B cell (primary cell): ENCODE measurements at regions not wholly inside any gene's neighbourhood (a gene's known extent, or its start where the extent isn't known, plus 50 kb on each side); places are given as distances from the start of the nearest gene placed in this dataset.

Experiments used
- ATAC-seq: fragments of 200-7000 bp; cut with Tn5 transposase; one replicate; pipeline ENCODE4 v1.10.0; 2021; ENCODE audit warnings: low read depth, mild to moderate bottlenecking, moderate number of reproducible peaks, moderate library complexity
- CTCF ChIA-PET: fragments of 350-600 bp; sonication (Branson Sonifier 250); formaldehyde crosslinking; loops from one replicate; lab custom pipeline; 2021; ENCODE audit warnings: antibody characterized with exemption, inconsistent platforms; lab: Charles Lee
- POLR2A ChIA-PET: fragments of 350-600 bp; sonication (Branson Sonifier 250); formaldehyde crosslinking; loops from one replicate; lab custom pipeline; 2021; ENCODE audit warnings: antibody characterized with exemption; lab: Charles Lee
- DNase-seq: peaks from one replicate; pipeline ENCODE4 v3.0.0; 2013
- H2AFZ ChIP-seq: 2 replicates; pipeline ENCODE4 v1.6.1; 2012; ENCODE audit warnings: mild to moderate bottlenecking, low read depth, low read length; ENCODE audit not compliant: insufficient read depth, poor library complexity, severe bottlenecking
- H3K27ac ChIP-seq, 2 donors: 1 replicate in 1 of 2; 2 replicates in 1 of 2; pipeline ENCODE4 v1.5.1; 2012 to 2013; ENCODE audit warnings: low read length in 2 of 2, mild to moderate bottlenecking in 2 of 2, moderate library complexity in 1 of 2
- H3K27me3 ChIP-seq, 4 experiments: fragments of 200-600 bp in 1 of 4; sonication (generic) in 1 of 4; replicated peaks in 1 of 4; 1 replicate in 2 of 4; 2 replicates in 2 of 4; pipeline versions ENCODE4 v1.6.1 to v1.7.0; 2013 to 2016; ENCODE audit warnings: low read length in 3 of 4, mild to moderate bottlenecking in 2 of 4, mixed read lengths in 1 of 4, moderate library complexity in 1 of 4; ENCODE audit not compliant: insufficient read depth in 4 of 4, control insufficient read depth in 3 of 4; ENCODE audit errors: control extremely low read depth in 1 of 4
- H3K36me3 ChIP-seq, 2 experiments: replicated peaks in 1 of 2; 1 replicate in 1 of 2; 2 replicates in 1 of 2; pipeline versions ENCODE4 v1.6.1 to v1.7.1; 2013; ENCODE audit warnings: low read length in 1 of 2; ENCODE audit not compliant: insufficient read depth in 2 of 2, control insufficient read depth in 1 of 2; ENCODE audit errors: control extremely low read depth in 1 of 2, extremely low read depth in 1 of 2
- H3K4me1 ChIP-seq, 2 donors: fragments of 200-600 bp in 1 of 2; sonication (generic) in 1 of 2; 1 replicate in 1 of 2; 2 replicates in 1 of 2; pipeline versions ENCODE4 v1.5.1 to v1.6.1; 2013 to 2017; ENCODE audit warnings: low read length in 2 of 2; ENCODE audit not compliant: control insufficient read depth in 2 of 2, insufficient read depth in 2 of 2
- H3K4me2 ChIP-seq: replicated peaks from 2 replicates; pipeline ENCODE3; 2012; ENCODE audit warnings: mild to moderate bottlenecking, low read depth, low read length; ENCODE audit not compliant: poor library complexity, severe bottlenecking
- H3K4me3 ChIP-seq, 5 experiments: fragments of 200-600 bp in 1 of 5; sonication (generic) in 1 of 5; 1 replicate in 3 of 5; 2 replicates in 2 of 5; pipeline versions ENCODE4 v1.5.1 to v1.7.0; 2011 to 2016; ENCODE audit warnings: low read length in 4 of 5, mild to moderate bottlenecking in 4 of 5, low read depth in 2 of 5, control low read depth in 1 of 5, moderate library complexity in 1 of 5; ENCODE audit not compliant: insufficient read depth in 1 of 5; ENCODE audit errors: control extremely low read depth in 1 of 5, extremely low read depth in 1 of 5
- H3K79me2 ChIP-seq: fragments of 200-600 bp; sonication (generic); one replicate; pipeline ENCODE4 v1.6.0; 2016; ENCODE audit warnings: low read length; ENCODE audit not compliant: control insufficient read depth, insufficient read depth
- H3K9ac ChIP-seq: fragments of 200-600 bp; sonication (generic); 2 replicates; pipeline ENCODE4 v1.6.1; 2017; ENCODE audit warnings: mild to moderate bottlenecking, low read length, moderate library complexity
- H3K9me3 ChIP-seq, 3 donors: one replicate each; pipeline versions ENCODE4 v1.6.1 to v1.7.1; 2013; ENCODE audit warnings: low read length in 2 of 3; ENCODE audit not compliant: control insufficient read depth in 2 of 3, insufficient read depth in 1 of 3; ENCODE audit errors: control extremely low read depth in 1 of 3
- H4K20me1 ChIP-seq: 2 replicates; pipeline ENCODE4 v1.6.0; 2012; ENCODE audit warnings: mild to moderate bottlenecking, low read length; ENCODE audit not compliant: insufficient read depth, control insufficient read depth, poor library complexity, severe bottlenecking
- H3K27ac Mint-ChIP-seq: one replicate; pipeline ENCODE4 v1.8.0; 2021; ENCODE audit warnings: mixed read lengths
- H3K27me3 Mint-ChIP-seq: one replicate; pipeline ENCODE4 v1.8.0; 2021; ENCODE audit warnings: mixed read lengths
- H3K4me1 Mint-ChIP-seq: one replicate; pipeline ENCODE4 v1.8.0; 2021; ENCODE audit warnings: mixed read lengths
- H3K4me3 Mint-ChIP-seq: one replicate; pipeline ENCODE4 v1.8.0; 2021; ENCODE audit warnings: mixed read lengths
- H3K9me3 Mint-ChIP-seq: one replicate; pipeline ENCODE4 v1.8.0; 2022; ENCODE audit warnings: mixed read lengths; ENCODE audit not compliant: insufficient read depth
- CTCF ChIP-seq: fragments of 200-600 bp; IDR thresholded peaks from one replicate; pipeline ENCODE4 v1.8.0; 2022; ENCODE audit warnings: antibody characterized with exemption, mild to moderate bottlenecking
- EZH2 ChIP-seq: IDR thresholded peaks from 2 replicates; pipeline ENCODE4 v1.6.1; 2012; ENCODE audit warnings: borderline replicate concordance, low read depth, mild to moderate bottlenecking, moderate library complexity, low read length; ENCODE audit not compliant: insufficient read depth, poor library complexity, severe bottlenecking
- WGBS: methylation state at CpG from one replicate; pipeline ENCODE4 v1.1.5; 2013; ENCODE audit warnings: missing lambda C conversion rate; ENCODE audit not compliant: insufficient coverage; 5-methylcytosine and 5-hydroxymethylcytosine counted together
- intact Hi-C: fragments of 100-400 bp; cut with micrococcal nuclease; formaldehyde crosslinking; loops from one replicate; pipeline ENCODE4 v1.10.0; 2022

- no peak overlapping the region for H2AFZ ChIP-seq
- peaks cover 0 to 2% (median 0%) of the 10 kb centered on the region in 3 donors for H3K9me3 ChIP-seq
- no peaks in the 10 kb centered on the region for H3K27me3 ChIP-seq
- H3K4me3 ChIP-seq: no peak overlapping the region
- H3K9me3 Mint-ChIP-seq: peaks cover 5% of the 10 kb centered on the region
- peaks cover 3% of the 10 kb centered on the region for H3K27me3 Mint-ChIP-seq
- intact Hi-C loops: no loop called here
- ChIA-PET CTCF (no interaction called here), POLR2A (no interaction called here)
- H3K4me1 Mint-ChIP-seq: no peaks in the 10 kb centered on the region
- no peak overlapping the region for H3K27ac ChIP-seq
- H3K27ac Mint-ChIP-seq: no peak overlapping the region
- no peak overlapping the region for H3K9ac ChIP-seq
- H3K4me3 Mint-ChIP-seq: no peak overlapping the region
- no peaks in the 10 kb centered on the region for H3K4me1 ChIP-seq
- no peak overlapping the region for H3K4me2 ChIP-seq
- no peaks in the 10 kb centered on the region for H3K36me3 ChIP-seq
- no peak for TF ChIP-seq CTCF
- TF ChIP-seq EZH2: no peak
- H4K20me1 ChIP-seq: no peaks in the 10 kb centered on the region
- WGBS: 49% methylated on average over 2 of the region's 7 CpGs
- ATAC-seq (no peak), DNase-seq (no peak)
- no peaks in the 10 kb centered on the region for H3K79me2 ChIP-seq
Measured at GRCh38 chr4:13865871-13866669, 238.5 kb upstream of the BOD1L1 start.

- ATAC-seq: no peak
- Mint-ChIP-seq H3K27me3 (peaks cover 4% of the 10 kb centered on the region), H3K4me1 (no peaks in the 10 kb centered on the region), H3K9me3 (peaks cover 5% of the 10 kb centered on the region), H3K4me3 (no peak overlapping the region), H3K27ac (no peak overlapping the region)
- DNase-seq: no peak
- TF ChIP-seq CTCF: no peak
- TF ChIP-seq EZH2: no peak
- H3K4me2 ChIP-seq: no peak overlapping the region
- H3K27ac ChIP-seq: no peak overlapping the region
- no peaks in the 10 kb centered on the region for H3K27me3 ChIP-seq
- ChIA-PET CTCF (no interaction called here), POLR2A (no interaction called here)
- no peaks in the 10 kb centered on the region for H3K36me3 ChIP-seq
- peaks cover 0 to 2% (median 0%) of the 10 kb centered on the region in 3 donors for H3K9me3 ChIP-seq
- intact Hi-C loops: no loop called here
- no peaks in the 10 kb centered on the region for H4K20me1 ChIP-seq
- H3K79me2 ChIP-seq: no peaks in the 10 kb centered on the region
- no peak overlapping the region for H3K4me3 ChIP-seq
- H3K4me1 ChIP-seq: no peaks in the 10 kb centered on the region
- H2AFZ ChIP-seq: no peak overlapping the region
- WGBS: no CpG with 5 or more reads among the region's 1 CpG
- H3K9ac ChIP-seq: no peak overlapping the region
Measured at GRCh38 chr4:13866881-13867280, 239.4 kb upstream of the BOD1L1 start.
